ENCODE measurements at regions not wholly inside any gene's neighbourhood (a gene's known extent, or its start where the extent isn't known, plus 50 kb on each side); places are given as distances from the start of the nearest gene placed in this dataset.

DNA sequence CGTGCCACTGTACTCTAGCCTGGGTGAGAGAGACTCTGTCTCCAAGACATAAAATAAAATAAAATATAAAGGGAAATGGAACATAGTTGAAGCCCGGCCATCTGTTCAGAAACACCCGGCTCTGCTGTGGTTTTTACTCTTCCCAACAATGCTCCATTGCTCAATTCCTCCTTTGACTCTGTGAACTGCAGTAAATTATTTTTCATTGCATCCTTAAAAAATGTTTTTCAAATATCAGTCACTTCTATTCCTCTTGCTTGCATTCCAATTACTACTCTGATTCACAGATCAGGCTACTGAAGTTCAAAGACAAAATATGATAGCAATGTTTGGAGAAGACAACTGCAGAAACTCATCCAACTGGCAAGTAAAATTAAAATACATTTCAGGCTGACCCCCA is 983.0 kb downstream of the SORCS1 start:
- Mint-ChIP-seq H3K9me3 (no peaks in the 10 kb centered on the region), H3K27ac (no peak overlapping the region), H3K36me3 (ENCODE audit: low read depth) (no peaks in the 10 kb centered on the region), H3K4me3 (no peak overlapping the region), H3K4me1 (ENCODE audit: low read depth) (no peaks in the 10 kb centered on the region), H3K27me3 (no peaks in the 10 kb centered on the region)
- TF ChIP-seq, protein P1, sequence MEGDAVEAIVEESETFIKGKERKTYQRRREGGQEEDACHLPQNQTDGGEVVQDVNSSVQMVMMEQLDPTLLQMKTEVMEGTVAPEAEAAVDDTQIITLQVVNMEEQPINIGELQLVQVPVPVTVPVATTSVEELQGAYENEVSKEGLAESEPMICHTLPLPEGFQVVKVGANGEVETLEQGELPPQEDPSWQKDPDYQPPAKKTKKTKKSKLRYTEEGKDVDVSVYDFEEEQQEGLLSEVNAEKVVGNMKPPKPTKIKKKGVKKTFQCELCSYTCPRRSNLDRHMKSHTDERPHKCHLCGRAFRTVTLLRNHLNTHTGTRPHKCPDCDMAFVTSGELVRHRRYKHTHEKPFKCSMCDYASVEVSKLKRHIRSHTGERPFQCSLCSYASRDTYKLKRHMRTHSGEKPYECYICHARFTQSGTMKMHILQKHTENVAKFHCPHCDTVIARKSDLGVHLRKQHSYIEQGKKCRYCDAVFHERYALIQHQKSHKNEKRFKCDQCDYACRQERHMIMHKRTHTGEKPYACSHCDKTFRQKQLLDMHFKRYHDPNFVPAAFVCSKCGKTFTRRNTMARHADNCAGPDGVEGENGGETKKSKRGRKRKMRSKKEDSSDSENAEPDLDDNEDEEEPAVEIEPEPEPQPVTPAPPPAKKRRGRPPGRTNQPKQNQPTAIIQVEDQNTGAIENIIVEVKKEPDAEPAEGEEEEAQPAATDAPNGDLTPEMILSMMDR (IDR thresholded peaks at IDR 0.05) = no peak
- ChIA-PET CTCF (no interaction called here), POLR2A (no interaction called here)
- Histone ChIP-seq H3K27ac (ENCODE audit: low read depth in 1 of 2, low read length in 2 of 2) (no peak overlapping the region), H3K9me3 (ENCODE audit: control insufficient read depth in 1 of 2, insufficient read depth in 1 of 2, low read length in 2 of 2) (peaks cover 0 to 3% of the 10 kb centered on the region in 2 experiments), H3K36me3 (ENCODE audit: insufficient read depth, low read length) (no peaks in the 10 kb centered on the region), H3K27me3 (ENCODE audit: control insufficient read depth in 1 of 2, insufficient read depth in 2 of 2, low read length in 2 of 2) (no peaks in the 10 kb centered on the region), H3K4me1 (ENCODE audit: insufficient read depth, low read length) (no peaks in the 10 kb centered on the region), H3K4me3 (ENCODE audit: low read length) (no peak overlapping the region)
- no peak for DNase-seq
- intact Hi-C loops (cut with DNase I, micrococcal nuclease) = no loop called here
- ATAC-seq (ENCODE audit: poor library complexity) = no peak

DNA sequence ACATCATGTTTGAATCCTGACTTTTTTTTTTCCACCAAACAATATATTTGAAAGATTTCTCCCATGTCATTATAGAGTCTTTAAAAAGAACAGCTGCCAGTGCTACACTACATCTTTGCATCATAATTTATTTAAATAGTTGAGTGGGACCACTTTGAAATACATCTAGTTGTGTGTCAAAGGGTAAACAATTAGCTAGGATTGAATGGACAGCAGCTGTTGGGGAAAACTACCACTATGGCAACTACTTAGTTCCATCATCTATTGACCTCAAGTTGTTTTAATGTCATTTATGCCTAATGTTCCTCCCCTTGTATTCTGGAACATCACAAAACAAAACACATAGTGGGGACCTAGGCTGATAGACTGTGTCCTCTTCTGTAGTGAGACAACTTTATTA is 985.1 kb downstream of the SORCS1 start:
- ChIA-PET CTCF (no interaction called here), POLR2A (no interaction called here)
- TF ChIP-seq, protein P1 (IDR thresholded peaks at IDR 0.05) = no peak
- no peak overlapping the region for H3K4me3 ChIP-seq (ENCODE audit: low read length)
- DNase-seq = no peak
- H3K27me3 Mint-ChIP-seq = no peaks in the 10 kb centered on the region
- H3K9me3 ChIP-seq (ENCODE audit: control insufficient read depth in 1 of 2, insufficient read depth in 1 of 2, low read length in 2 of 2) = peaks cover 0 to 5% of the 10 kb centered on the region in 2 experiments
- no peak overlapping the region for H3K27ac Mint-ChIP-seq
- intact Hi-C loops (cut with DNase I, micrococcal nuclease) = no loop called here
- no peak for ATAC-seq (ENCODE audit: poor library complexity)
- H3K36me3 Mint-ChIP-seq (ENCODE audit: low read depth) = no peaks in the 10 kb centered on the region
- no peaks in the 10 kb centered on the region for H3K9me3 Mint-ChIP-seq
- H3K4me3 Mint-ChIP-seq = no peak overlapping the region
- no peaks in the 10 kb centered on the region for H3K27me3 ChIP-seq (ENCODE audit: control insufficient read depth in 1 of 2, insufficient read depth in 2 of 2, low read length in 2 of 2)
- no peak overlapping the region for H3K27ac ChIP-seq (ENCODE audit: low read depth in 1 of 2, low read length in 2 of 2)
- no peaks in the 10 kb centered on the region for H3K36me3 ChIP-seq (ENCODE audit: insufficient read depth, low read length)
- no peaks in the 10 kb centered on the region for H3K4me1 ChIP-seq (ENCODE audit: insufficient read depth, low read length)
- no peaks in the 10 kb centered on the region for H3K4me1 Mint-ChIP-seq (ENCODE audit: low read depth)

DNA sequence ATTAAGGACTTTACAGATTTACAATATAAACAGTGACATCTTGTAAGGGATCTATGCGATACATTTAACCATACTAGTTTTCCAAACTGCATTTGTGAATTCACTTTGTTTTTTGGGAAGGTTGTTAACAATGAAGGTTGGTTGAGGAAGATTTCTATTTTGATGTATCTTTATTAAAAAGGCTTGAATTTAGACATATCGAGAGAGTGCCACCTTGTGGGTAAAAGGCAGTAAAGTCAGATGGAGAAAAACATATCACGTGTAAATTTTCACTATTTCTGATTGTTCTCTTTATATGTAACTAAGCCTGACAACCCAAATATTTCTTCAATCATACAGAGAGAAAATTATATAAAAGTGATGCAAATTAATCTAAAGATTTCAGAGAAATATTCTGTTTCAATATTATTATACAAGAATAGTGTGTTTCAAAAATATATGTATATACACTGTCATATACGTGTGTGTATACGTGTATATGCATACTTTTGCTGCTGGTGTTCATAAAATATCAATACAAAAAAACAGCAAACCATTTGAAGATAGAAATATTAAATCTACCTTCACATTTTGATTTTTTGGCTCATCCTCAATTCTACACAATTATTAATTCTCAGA is 988.6 kb downstream of the SORCS1 start:
- TF ChIP-seq, protein P1 (IDR thresholded peaks at IDR 0.05) = no peak
- H3K27me3 Mint-ChIP-seq = no peaks in the 10 kb centered on the region
- POLR2A ChIA-PET = no interaction called here
- Histone ChIP-seq H3K4me3 (ENCODE audit: low read length) (no peak overlapping the region), H3K4me1 (ENCODE audit: insufficient read depth, low read length) (no peaks in the 10 kb centered on the region), H3K27ac (ENCODE audit: low read depth in 1 of 2, low read length in 2 of 2) (no peak overlapping the region), H3K9me3 (ENCODE audit: control insufficient read depth in 1 of 2, insufficient read depth in 1 of 2, low read length in 2 of 2) (peaks cover 0 to 5% of the 10 kb centered on the region in 2 experiments), H3K36me3 (ENCODE audit: insufficient read depth, low read length) (no peaks in the 10 kb centered on the region), H3K27me3 (ENCODE audit: control insufficient read depth in 1 of 2, insufficient read depth in 2 of 2, low read length in 2 of 2) (no peaks in the 10 kb centered on the region)
- H3K36me3 Mint-ChIP-seq (ENCODE audit: low read depth) = no peaks in the 10 kb centered on the region
- H3K9me3 Mint-ChIP-seq = no peaks in the 10 kb centered on the region
- CTCF ChIA-PET = no interaction called here
- DNase-seq (no peak), ATAC-seq (ENCODE audit: poor library complexity) (no peak)
- intact Hi-C loops (cut with DNase I, micrococcal nuclease) = no loop called here
- H3K27ac Mint-ChIP-seq = no peak overlapping the region
- H3K4me1 Mint-ChIP-seq (ENCODE audit: low read depth) = no peaks in the 10 kb centered on the region
- no peak overlapping the region for H3K4me3 Mint-ChIP-seq
